ENCODE measurements at regions not wholly inside any gene's neighbourhood (a gene's known extent, or its start where the extent isn't known, plus 50 kb on each side); places are given as distances from the start of the nearest gene placed in this dataset.

- no peaks in the 10 kb centered on the region for H3K27me3 ChIP-seq
- no peak overlapping the region for H3K9ac ChIP-seq (ENCODE audit: low read depth in 2 of 2, low read length in 2 of 2)
- no peaks in the 10 kb centered on the region for H3K4me1 ChIP-seq
- no peak overlapping the region for H3K4me3 ChIP-seq
- DNase-seq: no peak
- H3K9me3 ChIP-seq: no peaks in the 10 kb centered on the region
- H3K36me3 ChIP-seq: no peaks in the 10 kb centered on the region
- no peak for TF ChIP-seq CTCF (IDR thresholded peaks at IDR 0.05)
- no peak overlapping the region for H3K27ac ChIP-seq
- intact Hi-C loops (cut with DNase I): no loop called here
These were observed 55.0 kb upstream of the SYT6 start for GRCh38 chr1:114208714-114209113.

GRCh38 chr1:114208106-114208505, 54.4 kb upstream of the SYT6 start:
- intact Hi-C loops (cut with DNase I): no loop called here
- no peaks in the 10 kb centered on the region for H3K36me3 ChIP-seq
- no peak for TF ChIP-seq CTCF (IDR thresholded peaks at IDR 0.05)

GRCh38 chr1:114207635-114208034, 54.0 kb upstream of the SYT6 start:
- Histone ChIP-seq H3K27me3 (no peaks in the 10 kb centered on the region), H3K4me3 (no peak overlapping the region), H3K9me3 (no peaks in the 10 kb centered on the region), H3K27ac (no peak overlapping the region), H3K4me1 (no peaks in the 10 kb centered on the region), H3K9ac (ENCODE audit: low read depth in 2 of 2, low read length in 2 of 2) (no peak overlapping the region), H3K36me3 (no peaks in the 10 kb centered on the region)
- TF ChIP-seq CTCF (IDR thresholded peaks at IDR 0.05): no peak
- intact Hi-C loops (cut with DNase I): no loop called here
- DNase-seq: no peak

More at GRCh38 chr1:114208106-114208505, 54.4 kb upstream of the SYT6 start:
- Histone ChIP-seq H3K27ac (no peak overlapping the region), H3K4me3 (no peak overlapping the region), H3K27me3 (no peaks in the 10 kb centered on the region), H3K4me1 (no peaks in the 10 kb centered on the region), H3K9me3 (no peaks in the 10 kb centered on the region), H3K9ac (ENCODE audit: low read depth in 2 of 2, low read length in 2 of 2) (no peak overlapping the region)
- no peak for DNase-seq

- no peaks in the 10 kb centered on the region for H3K27me3 ChIP-seq
These were observed 52.7 kb upstream of the SYT6 start for GRCh38 chr1:114206392-114206791.

GRCh38 chr1:114203595-114204128, 50.0 kb upstream of the SYT6 start:
- H3K27ac ChIP-seq: no peak overlapping the region
- intact Hi-C loops (cut with DNase I): no loop called here
- H3K9ac ChIP-seq (ENCODE audit: low read depth in 2 of 2, low read length in 2 of 2): no peak overlapping the region
- H3K4me3 ChIP-seq: no peak overlapping the region
- no peak for DNase-seq
- TF ChIP-seq CTCF (IDR thresholded peaks at IDR 0.05): no peak
- no peaks in the 10 kb centered on the region for H3K27me3 ChIP-seq
- no peaks in the 10 kb centered on the region for H3K9me3 ChIP-seq
- no peaks in the 10 kb centered on the region for H3K36me3 ChIP-seq
- no peaks in the 10 kb centered on the region for H3K4me1 ChIP-seq

More at GRCh38 chr1:114206392-114206791, 52.7 kb upstream of the SYT6 start:
- intact Hi-C loops (cut with DNase I): no loop called here
- no peaks in the 10 kb centered on the region for H3K36me3 ChIP-seq
- H3K4me1 ChIP-seq: no peaks in the 10 kb centered on the region
- H3K27ac ChIP-seq: no peak overlapping the region
- no peaks in the 10 kb centered on the region for H3K9me3 ChIP-seq
- H3K4me3 ChIP-seq: no peak overlapping the region
- DNase-seq: no peak
- H3K9ac ChIP-seq (ENCODE audit: low read depth in 2 of 2, low read length in 2 of 2): no peak overlapping the region
- no peak for TF ChIP-seq CTCF (IDR thresholded peaks at IDR 0.05)
